GM12892 (cell line): ENCODE measurements at regions not wholly inside any gene's neighbourhood (a gene's known extent, or its start where the extent isn't known, plus 50 kb on each side); places are given as distances from the start of the nearest gene placed in this dataset.

ENCODE experiments used
- POLR2A ChIP-seq: IDR thresholded peaks from 2 replicates; pipeline ENCODE4 v1.6.1; 2011; ENCODE audit warnings: low read depth, low read length, control low read depth
- POLR2AphosphoS5 ChIP-seq: IDR thresholded peaks from 2 replicates; pipeline ENCODE4 v1.6.1; 2011; ENCODE audit warnings: low read depth, low read length, control low read depth
- TAF1 ChIP-seq: IDR thresholded peaks from 2 replicates; pipeline ENCODE4 v1.6.1; 2011; ENCODE audit warnings: low read depth, mild to moderate bottlenecking, control low read depth, low read length, borderline replicate concordance

DNA sequence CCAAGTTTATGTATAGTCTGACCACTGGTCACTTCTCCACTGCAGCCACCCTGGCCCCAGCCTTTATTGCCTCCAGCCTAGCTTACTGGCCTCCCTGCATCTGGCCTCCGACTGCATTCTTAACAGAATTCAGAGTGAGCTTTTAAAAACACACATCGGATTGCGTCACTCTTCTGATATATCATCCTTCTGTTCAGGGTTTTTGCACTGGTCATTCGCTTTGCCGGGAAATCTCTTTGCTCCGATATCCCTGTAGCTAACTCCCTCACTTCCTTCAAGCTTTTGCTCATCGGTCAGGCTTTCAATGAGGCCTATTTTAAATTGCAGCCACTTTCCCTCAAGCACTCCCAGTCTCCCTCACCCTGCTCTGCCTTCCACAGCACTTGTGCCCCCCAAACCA is 101.6 kb upstream of the DLX2 start:
- TF ChIP-seq POLR2AphosphoS5 (no peak), POLR2A (no peak), TAF1 (no peak)
